ENCODE measurements at regions not wholly inside any gene's neighbourhood (a gene's known extent, or its start where the extent isn't known, plus 50 kb on each side); places are given as distances from the start of the nearest gene placed in this dataset.

DNA sequence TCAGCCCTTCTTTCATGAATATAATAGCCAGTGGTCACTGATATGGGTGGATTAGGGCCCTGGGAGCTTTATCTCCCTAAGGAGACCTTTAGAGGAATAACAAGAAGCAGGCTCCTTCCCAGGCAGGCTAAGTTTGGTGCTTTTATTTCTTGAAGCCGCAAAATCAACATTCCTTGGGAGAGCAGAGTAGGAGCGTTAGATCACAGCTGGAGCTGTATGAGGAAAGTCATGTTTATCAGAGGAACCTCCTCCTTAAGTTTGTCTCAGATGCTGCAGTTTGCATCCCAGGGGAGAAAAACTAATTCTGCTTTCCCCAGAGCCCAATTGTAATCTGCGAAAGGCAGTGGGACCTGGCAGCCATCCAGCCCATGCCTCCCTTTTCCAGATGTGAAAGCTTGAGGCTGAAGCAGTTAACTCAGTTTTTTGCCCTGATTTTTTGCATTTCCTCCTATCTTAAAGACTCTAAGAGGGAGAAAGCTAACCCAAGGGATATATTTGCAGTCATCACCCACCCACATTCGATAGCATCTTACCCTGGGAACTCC is 186.0 kb upstream of the FRMPD4 start:
- no peak for DNase-seq (ENCODE audit: low read depth in 3 of 3)

DNA sequence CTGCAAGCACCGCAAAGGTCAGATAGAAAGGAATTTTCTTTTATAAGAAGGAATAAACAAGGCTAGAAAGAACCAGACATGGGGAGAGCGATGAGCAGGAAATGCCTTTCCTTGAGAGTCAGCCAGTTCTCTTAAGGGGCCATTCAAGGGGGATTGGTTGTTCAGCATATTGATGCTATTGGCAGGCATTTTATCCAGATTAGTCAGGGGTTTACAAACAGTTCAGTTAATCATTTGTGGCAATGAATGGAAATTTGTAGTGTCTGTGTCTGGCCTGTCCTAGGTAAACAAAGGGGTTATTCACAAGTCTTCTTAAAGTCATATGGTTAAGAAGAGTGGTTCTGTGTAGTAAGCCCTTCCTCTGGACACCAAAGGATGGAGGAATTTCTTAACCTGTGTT is 184.7 kb upstream of the FRMPD4 start:
- DNase-seq (ENCODE audit: low read depth in 3 of 3), result no peak

DNA sequence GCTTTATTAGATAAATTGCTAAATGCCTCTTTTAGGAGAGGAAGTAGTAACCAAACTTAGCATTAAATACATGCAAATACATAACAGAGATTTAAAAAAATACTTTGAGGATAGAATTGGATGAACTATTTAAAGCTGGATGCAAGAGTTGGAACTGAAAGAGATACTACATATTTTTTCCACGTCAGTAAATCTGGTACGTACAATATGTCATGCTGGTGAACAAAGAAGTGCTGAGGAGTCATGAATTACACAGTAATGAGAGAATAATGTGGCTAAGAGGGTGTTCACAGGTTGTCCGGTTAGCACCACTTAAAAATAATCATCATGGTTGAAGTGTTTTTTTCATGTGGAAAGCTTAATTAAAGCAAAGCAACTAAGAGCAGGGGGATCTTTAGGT is 184.1 kb upstream of the FRMPD4 start:
- DNase-seq (ENCODE audit: low read depth in 3 of 3), result no peak

DNA sequence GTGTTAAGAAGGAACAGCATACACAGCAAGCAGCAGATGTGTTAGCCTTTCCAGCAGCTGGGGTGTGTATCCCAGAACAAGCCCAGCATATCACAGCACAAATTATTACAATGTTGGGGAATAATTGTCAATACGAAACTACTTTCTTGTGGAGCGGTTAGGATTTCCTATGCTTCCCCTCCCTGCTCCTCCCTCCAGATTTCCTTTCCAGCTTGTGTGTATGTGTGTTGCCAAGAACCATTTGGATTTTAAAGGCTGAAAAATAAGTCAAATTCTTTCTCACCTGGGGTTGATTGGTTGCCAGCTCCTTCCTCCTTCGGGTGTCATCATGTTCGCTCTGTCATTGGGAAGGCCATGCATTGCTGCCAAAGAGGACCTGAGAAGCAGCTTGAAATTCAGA is 178.2 kb upstream of the FRMPD4 start:
- DNase-seq (ENCODE audit: low read depth in 3 of 3), result no peak

DNA sequence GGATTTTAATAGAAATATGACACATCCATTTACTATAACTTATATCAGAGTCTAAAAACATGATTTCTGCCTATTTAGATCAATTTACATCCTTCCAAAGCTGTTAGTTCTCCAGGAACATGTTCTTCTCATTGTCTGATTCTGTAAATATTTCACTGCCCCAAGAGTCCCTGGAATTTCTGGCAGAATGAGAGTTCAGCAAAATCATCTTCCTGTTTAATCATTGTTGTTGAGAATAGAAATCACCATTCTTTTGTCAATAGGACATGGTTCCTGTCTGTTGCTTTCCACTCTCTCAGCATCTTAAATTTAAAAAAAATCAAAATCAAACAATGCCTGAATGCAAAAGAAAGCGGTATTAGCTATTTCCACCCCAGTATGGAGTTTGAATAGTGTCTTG is 172.8 kb upstream of the FRMPD4 start:
- DNase-seq (ENCODE audit: low read depth in 3 of 3), result no peak

DNA sequence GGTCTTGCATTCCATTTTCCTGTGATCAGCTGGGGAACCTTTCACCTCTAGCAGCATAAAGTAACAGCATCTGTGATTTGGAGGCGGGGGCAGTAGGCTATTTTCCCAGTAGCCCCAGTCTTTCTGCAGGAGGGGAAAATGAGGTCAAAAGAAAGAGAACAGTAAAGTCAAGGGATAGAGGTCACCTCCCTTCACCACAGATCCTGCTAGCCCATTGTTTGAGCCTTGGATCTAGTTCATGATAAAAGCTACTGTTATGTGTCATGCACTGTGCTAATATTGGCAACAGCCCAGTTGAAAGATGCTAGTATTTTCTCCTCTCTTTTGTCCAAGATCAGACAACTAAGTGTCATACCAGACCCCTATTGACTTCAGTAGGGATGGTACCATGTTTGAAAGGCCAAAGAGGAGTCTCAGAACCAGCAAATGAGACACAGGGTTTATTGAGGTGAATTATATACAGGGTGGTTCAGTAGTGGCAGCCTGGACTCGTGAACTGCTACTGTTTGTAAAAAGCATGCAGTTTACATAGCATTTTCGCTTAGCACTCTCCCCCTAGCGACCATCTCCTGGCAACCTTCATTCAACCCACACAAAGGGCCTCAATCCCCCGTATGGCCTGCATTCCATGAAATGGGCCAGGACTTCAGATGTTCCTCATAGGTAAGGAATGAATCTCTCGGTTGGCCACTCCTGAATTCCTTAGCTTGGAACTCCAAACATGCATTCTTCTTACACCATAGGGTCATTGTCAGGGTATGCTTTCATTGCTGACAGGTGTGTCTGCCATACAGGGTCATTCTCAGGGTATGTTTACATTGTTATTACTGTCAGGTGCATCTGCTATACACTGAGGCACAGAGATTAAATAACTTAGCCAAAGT is 170.0 kb upstream of the FRMPD4 start:
- DNase-seq (ENCODE audit: low read depth in 3 of 3), result no peak

DNA sequence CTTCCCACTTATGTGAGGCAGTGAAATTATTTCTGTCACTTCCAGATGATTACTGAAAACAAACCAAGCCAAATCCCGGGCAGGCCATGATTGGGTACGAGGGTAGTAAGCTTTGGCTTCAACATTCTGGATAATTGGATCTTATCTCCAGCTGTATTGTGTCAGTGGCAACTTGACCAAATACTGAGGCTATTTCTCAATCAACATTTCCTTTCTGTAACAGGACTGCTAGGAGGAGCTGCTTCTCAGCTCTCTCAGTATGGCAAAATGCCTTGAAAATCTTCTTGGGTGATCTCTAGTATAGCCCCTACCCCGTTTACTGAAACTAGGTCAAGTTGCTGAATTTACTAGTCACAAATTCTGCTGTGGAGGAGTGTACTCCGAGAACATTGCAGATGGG is 169.3 kb upstream of the FRMPD4 start:
- no peak for DNase-seq (ENCODE audit: low read depth in 3 of 3)

DNA sequence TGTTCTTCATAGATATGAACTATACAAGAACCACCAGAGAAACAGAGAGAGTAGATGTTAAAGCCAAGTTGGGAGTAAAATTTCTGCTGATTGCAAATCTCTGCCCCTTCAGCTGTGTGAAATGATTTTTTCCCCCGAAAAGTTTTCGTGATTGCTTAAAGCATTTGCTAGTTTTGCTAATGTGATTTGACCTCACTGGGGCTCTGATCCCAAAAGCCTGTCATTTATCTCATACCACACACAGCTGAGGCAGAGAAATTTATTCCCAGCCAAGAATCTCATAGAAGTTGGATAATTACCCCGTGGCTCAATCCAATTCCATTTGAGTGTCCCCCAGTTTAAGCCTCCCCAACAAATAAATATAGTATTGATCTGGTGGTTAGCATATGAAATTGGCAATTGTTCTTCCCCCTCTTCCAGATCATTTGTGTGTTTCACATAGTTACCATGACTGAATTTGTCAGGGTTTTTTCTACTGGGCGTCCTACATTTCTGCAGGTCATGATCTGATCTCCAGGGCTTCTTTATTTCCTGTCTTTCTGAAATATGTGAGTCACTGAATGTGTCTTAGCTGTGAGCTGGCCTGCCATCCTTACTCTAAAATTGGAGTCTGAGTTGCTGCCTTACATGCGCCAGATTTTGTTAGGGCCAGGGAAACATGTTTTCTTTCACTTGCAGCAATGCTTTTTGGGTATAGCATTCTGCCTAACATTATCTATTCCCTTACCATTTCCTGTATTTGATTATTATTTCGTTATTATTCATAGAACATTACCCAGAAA is 167.5 kb upstream of the FRMPD4 start:
- DNase-seq (ENCODE audit: low read depth in 3 of 3), result no peak

DNA sequence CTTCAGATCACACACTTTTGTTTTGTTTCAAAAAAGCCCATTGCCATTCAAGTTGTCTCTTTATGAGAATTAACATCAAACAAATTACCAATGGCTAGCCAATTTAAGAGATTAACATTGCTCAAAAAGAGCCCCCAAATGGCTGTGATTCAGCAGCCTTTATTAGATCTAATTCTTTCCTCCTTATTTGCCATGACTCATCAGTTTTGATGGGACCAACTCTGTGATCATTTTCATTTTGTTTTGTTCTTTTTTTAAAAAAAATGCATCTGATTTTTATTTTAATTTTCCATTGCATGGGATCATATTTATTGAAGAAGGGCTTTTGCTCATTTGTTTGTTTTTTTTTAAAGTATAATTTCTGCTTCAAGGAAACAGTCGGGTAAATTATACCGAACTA is 161.6 kb upstream of the FRMPD4 start:
- no peak for DNase-seq (ENCODE audit: low read depth in 3 of 3)

DNA sequence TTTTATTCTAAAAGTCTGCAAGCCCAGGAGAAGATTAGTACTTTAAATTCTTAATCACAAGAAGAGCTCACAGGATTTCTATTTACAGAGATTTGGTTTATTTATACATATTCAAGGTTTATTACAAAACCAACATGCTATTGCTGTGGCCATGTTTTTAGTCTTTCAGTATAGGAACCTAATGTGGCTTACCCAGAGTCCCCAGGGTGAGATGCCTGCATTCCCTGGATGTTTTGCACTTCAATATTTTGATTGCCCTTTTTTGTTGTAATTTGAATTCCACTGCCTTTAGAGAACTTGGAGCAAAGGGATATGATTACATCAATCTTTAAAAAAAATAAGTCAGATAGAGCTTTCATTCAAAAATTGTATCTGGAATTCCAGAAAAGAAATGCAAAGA is 146.0 kb upstream of the FRMPD4 start:
- DNase-seq (ENCODE audit: low read depth in 3 of 3), result no peak

DNA sequence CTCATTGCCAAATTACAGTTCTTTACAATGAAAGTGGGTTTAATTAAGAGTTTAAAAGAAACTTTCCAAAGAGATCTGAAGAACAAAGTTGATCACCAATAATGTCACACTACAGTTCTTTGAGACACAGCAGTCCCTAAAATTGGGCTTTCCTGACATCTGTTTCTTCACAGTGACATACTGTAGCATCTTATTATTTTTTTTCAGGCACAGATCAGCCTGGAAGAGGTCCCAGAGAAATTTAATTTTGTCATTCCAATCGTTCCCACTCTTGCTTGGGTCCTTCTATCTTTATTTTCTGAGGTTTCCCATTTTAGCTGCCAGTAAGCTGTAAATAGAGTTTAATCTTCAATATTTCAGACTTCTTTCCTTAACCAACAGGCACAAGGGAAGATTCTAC is 143.1 kb upstream of the FRMPD4 start:
- DNase-seq (ENCODE audit: low read depth in 3 of 3), result no peak

DNA sequence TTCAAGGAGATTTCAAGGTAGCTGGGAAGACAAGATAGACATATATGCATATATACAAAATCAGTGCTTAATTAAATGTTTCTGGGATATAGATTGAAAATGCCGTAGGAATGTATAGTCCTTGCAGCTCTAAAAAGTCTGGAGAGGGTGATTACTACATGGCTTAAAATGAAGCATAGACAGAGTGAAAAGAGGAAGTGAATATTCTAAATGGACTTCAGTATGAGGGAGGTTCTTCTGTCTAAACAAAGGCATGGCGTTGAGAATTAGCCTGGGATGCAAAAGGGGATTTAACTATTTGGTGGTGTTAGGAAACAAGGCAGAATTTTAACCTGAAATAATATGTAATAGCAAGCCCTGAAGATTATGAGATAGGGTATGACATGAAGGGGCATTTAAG is 141.5 kb upstream of the FRMPD4 start:
- DNase-seq (ENCODE audit: low read depth in 3 of 3), result no peak

DNA sequence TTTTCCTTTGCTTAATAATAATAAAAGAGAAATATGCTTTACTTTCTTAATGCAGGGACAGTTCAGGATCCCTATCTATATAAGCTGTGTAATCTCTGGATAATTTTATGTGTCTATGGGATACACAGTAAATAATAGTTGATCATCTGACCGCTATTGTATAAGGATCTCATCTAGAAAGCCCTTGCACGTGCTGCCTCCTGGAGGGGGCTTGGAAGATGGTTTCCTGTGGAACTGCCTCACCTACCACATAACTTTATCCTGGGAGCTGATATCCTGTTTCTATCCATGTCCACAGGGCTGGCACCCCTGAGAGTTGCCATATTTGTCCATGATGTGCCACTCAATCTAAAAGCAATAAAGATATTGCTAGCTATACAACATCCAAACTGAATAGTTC is 139.3 kb upstream of the FRMPD4 start:
- no peak for DNase-seq (ENCODE audit: low read depth in 3 of 3)

DNA sequence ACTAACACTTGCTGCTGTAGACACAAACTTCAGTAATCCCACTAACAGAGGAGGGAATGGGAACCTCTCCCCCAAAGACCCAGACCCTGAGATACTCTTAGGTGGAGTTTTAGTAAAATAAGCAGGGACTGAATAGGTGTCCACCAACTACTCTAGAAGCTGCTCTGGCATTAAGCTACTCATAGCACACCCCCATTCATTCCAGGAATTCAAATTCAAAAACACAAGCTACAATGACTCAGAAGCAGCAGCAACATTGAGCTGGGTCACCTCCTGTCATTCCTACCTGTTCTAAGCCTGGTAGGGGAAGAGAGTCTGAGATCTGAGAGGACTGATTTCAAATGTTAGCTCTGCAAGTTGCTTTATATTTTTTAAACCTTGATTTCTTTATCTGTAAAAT is 135.4 kb upstream of the FRMPD4 start:
- no peak for DNase-seq (ENCODE audit: low read depth in 3 of 3)

DNA sequence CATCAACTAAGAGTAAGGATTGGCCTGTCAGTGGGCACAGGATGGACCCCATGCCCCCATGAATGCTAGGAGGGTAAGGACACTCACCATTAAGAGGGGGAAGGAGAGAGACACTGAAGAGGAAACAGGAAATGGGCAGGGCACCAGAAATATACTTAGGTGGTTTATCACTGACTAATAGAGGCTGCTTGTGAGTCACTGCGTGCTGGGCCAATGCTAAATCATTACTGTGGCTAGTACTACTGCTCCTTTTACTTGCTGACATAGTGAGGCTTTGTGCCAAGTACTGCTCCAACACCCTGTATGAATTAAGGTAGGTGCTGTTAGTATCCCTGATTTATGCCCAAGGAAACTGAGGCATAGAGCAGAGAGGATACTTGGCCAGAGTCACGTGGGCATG is 130.4 kb upstream of the FRMPD4 start:
- no peak for DNase-seq (ENCODE audit: low read depth in 3 of 3)

DNA sequence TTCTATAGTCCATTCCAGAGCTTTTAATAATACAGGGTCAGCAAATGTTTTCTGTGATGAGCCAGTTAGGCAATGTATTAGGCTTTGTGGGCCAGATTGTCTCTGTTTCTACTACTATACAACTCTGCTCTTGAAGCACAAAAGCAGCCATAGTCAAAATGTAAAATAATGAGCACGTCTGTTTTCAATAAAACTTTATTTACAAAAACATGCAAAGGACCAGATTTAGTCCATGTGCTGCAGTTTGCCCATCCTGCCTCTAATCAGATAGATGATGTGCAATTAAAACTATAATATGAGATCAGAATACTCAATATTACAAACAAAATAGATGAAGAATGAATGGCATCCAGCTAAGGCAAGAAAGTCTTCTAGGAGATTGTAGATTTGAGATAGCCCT is 127.8 kb upstream of the FRMPD4 start:
- no peak for DNase-seq (ENCODE audit: low read depth in 3 of 3)

DNA sequence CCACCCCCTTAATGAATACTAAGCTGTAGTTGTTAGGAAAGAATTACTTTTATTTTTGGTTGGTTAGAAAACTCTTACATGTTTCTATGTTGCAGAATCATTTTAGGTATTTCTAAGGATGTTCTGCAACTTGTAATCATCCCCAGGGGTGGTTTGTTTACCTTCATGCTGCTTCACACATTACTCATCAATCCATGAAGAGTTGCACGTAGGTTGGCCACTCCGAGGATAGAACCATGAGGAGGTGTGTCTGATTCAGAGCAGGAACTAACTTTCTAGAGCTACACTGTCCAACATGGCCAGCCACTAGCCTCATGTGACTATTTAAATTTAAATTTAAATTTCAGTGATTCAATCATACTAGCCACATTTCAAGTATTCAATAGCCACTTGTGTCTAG is 127.2 kb upstream of the FRMPD4 start:
- DNase-seq (ENCODE audit: low read depth in 3 of 3), result no peak

DNA sequence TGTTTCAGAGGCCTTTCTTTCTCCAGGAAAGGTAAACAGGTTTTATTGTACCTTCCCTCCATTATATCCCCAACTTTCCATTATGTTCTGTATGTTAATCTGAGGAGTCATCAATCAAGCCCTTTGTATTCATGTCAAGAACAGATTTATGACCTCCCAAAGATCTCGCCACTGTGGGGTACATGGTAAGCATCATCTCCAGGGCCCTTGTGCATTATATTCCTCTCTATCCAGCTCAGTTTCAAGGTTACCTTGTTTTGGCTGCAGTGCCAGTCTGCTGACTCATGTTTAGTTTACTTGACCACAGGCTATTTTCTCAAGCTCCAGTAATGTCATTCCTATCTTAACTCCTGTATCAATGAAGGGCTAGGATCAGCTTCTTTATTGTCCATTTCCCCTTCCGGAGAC is 125.1 kb upstream of the FRMPD4 start:
- DNase-seq (ENCODE audit: low read depth in 3 of 3), result no peak

DNA sequence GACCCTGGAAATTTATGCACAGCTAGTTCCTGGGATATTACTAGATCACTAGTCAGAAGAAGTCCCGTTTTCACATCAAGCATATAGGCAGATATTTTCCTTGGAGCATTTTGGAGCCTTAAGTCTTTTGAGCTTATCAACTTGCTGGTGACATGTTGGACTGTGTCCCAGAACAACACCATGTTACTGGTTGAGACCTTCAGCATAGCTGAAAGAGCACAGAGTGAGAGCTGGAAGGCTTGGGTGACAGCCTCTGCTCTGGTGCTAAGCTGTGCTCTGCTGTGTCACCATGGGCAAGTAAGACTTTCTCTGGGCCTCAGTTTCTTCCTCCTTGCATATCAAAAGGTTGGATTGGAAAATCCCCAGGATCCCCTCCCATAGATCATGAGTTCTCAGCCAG is 116.6 kb upstream of the FRMPD4 start:
- DNase-seq (ENCODE audit: low read depth in 3 of 3), result no peak

DNA sequence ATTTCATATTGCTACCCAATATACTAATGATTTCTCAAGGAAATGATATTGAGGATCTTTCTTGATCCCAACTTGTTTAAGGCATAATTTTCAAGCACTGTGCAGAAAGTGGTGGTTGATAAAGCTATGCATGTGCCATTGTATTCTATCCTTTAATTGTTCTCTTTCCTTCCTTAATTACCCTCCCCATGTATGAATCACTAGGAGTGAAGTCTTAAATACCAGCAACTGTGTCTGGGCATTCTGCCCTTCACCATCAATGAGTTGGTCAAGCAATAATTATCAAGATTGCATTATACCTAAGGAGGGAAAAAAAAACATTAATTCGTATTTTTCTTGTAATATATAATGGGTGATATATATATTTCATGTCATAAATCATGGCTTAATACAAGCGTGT is 111.8 kb upstream of the FRMPD4 start:
- no peak for DNase-seq (ENCODE audit: low read depth in 3 of 3)

DNA sequence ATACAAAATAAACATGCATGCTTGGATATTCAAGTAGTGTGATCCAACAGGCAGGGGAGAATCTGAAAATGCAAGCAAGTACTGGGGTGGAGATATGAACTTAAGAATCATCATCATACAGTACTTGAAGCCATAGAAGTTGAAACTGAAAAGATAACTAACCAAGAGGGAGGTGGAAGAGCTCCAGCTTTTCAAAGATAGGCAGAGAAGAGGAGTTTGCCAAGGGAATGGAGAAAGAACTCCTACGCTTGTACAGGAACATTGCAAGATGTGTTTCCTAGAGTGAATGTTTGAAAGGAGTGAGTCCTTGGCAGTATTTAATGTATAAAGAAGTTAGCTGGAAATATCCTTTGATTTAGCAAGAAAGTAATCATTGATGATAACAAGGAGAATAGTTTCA is 106.2 kb upstream of the FRMPD4 start:
- no peak for DNase-seq (ENCODE audit: low read depth in 3 of 3)

DNA sequence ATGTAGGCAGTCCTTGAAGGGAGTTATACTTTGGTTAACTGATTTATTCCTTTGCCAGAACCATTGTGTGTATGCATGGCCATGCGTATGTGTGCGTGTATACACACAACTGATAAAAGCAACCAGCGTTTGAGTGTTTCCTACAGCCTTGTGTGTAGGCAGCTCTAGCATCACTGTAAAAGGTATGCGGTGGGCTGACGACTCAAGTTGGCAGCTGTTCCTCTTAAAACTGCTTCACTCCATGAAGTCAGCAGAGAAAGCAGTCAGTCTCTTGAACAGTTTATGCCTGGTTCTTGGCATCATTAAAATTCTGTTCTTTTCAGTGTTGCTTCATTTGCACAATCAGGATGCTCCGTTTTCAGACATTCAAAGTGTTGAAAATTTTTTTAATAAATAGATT is 103.5 kb upstream of the FRMPD4 start:
- DNase-seq (ENCODE audit: low read depth in 3 of 3), result no peak

DNA sequence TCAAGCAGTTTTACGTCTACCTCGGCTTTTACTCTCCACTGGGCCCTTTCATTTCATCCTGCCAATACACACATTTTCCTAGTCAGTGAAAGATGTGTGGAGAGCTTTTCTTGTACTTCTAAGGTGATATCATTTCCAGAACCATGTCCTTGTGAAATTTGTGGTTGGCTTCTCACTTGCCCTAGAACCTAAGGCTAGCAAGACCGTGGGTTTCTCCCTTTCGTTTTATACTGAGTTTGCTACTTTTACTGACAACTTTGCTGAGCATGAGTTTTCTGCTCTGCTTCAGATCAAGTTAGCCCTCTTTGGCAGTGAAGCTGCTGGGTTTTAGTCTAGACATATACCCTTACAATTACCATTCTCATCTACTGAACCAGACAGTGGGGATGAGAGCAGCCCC is 95.7 kb upstream of the FRMPD4 start:
- DNase-seq (ENCODE audit: low read depth in 3 of 3), result no peak

Data from stimulated activated CD4-positive, alpha-beta T cell treated with anti-CD3 and anti-CD28 coated beads, TNF-alpha, amount 100 ng/mL, for 48 hours (primary cell).